IMR-90 (cell line): ENCODE measurements at regions not wholly inside any gene's neighbourhood (a gene's known extent, or its start where the extent isn't known, plus 50 kb on each side); places are given as distances from the start of the nearest gene placed in this dataset.

Experiments used
- CHD1 ChIP-seq: IDR thresholded peaks from 2 replicates; pipeline ENCODE4 v1.6.1; 2012; ENCODE audit warnings: low read depth, low read length, improper control_type of control experiment
- CTCF ChIP-seq: conservative IDR thresholded peaks from 2 replicates; pipeline ENCODE4 v1.5.1; 2012; ENCODE audit warnings: mild to moderate bottlenecking, low read depth, low read length, improper control_type of control experiment
- MAFK ChIP-seq: IDR thresholded peaks from 2 replicates; pipeline ENCODE4 v1.6.1; 2012; ENCODE audit warnings: low read depth, low read length, improper control_type of control experiment
- MAZ ChIP-seq: IDR thresholded peaks from 2 replicates; pipeline ENCODE4 v1.6.1; 2012; ENCODE audit warnings: low read depth, mild to moderate bottlenecking, low read length, improper control_type of control experiment, moderate library complexity, borderline replicate concordance
- MXI1 ChIP-seq: IDR thresholded peaks from 2 replicates; pipeline ENCODE4 v1.6.1; 2012; ENCODE audit warnings: low read depth, mild to moderate bottlenecking, low read length, moderate library complexity, borderline replicate concordance
- POLR2A ChIP-seq: IDR thresholded peaks from 2 replicates; pipeline ENCODE4 v1.6.1; 2012; ENCODE audit warnings: mild to moderate bottlenecking, low read depth, low read length
- RAD21 ChIP-seq: IDR thresholded peaks from 2 replicates; pipeline ENCODE4 v1.6.1; 2012; ENCODE audit warnings: low read length, improper control_type of control experiment
- RCOR1 ChIP-seq: IDR thresholded peaks from 2 replicates; pipeline ENCODE4 v1.6.1; 2012; ENCODE audit warnings: mild to moderate bottlenecking, low read length, improper control_type of control experiment; ENCODE audit not compliant: insufficient replicate concordance
- USF2 ChIP-seq: fragments of 150-350 bp; IDR thresholded peaks from 2 replicates; pipeline ENCODE4 v1.6.1; 2017; ENCODE audit warnings: mild to moderate bottlenecking, antibody characterized with exemption, low read length, low read depth

GRCh38 chr14:53879747-53880146 lies 76.9 kb downstream of the BMP4 start:
- TF ChIP-seq MXI1: no peak
- no peak for TF ChIP-seq CTCF
- no peak for TF ChIP-seq POLR2A
- TF ChIP-seq MAFK: no peak
- TF ChIP-seq RAD21: no peak
- no peak for TF ChIP-seq MAZ
- no peak for TF ChIP-seq USF2
- TF ChIP-seq RCOR1: no peak
- TF ChIP-seq CHD1: no peak
